AG04449 (cell line): ENCODE measurements at regions not wholly inside any gene's neighbourhood (a gene's known extent, or its start where the extent isn't known, plus 50 kb on each side); places are given as distances from the start of the nearest gene placed in this dataset.

ENCODE experiments used
- CTCF ChIA-PET: fragments of 350-600 bp; formaldehyde crosslinking; extraction: SDS; loops from one replicate; lab custom pipeline; 2021; ENCODE audit warnings: antibody characterized with exemption; lab: Yijun Ruan, JAX
- POLR2A ChIA-PET: fragments of 400-600, 350-600 bp; formaldehyde crosslinking; extraction: SDS; loops from one replicate; lab custom pipeline; 2020; ENCODE audit warnings: antibody characterized with exemption, inconsistent platforms; lab: Yijun Ruan, JAX
- DNase-seq: peaks from one replicate; pipeline ENCODE4 v3.0.0-alpha.2; 2010; ENCODE audit warnings: low read depth, low spot score
- H3K4me3 ChIP-seq: 2 replicates; pipeline ENCODE4 v1.5.1; 2011; ENCODE audit warnings: low read depth, mild to moderate bottlenecking, control low read depth, low read length
- CTCF ChIP-seq: IDR thresholded peaks from one replicate; pipeline ENCODE4 v1.5.1; 2011; ENCODE audit warnings: mild to moderate bottlenecking, moderate library complexity, low read length, control low read depth, inconsistent platforms; ENCODE audit not compliant: insufficient read depth; ENCODE audit errors: missing control alignments

- ChIA-PET CTCF (interaction anchor here (1.2 kb wide), 1 partner anchor 11 kb away, joined by 3 read pairs; no protein-coding TSS in a partner anchor), POLR2A (no interaction called here)
- no peak for DNase-seq
- no peak for TF ChIP-seq CTCF
- H3K4me3 ChIP-seq = no peak overlapping the region
Observed at GRCh38 chr12:116639765-116640164, 80.6 kb downstream of the MAP1LC3B2 start.

- DNase-seq = no peak
- no peak overlapping the region for H3K4me3 ChIP-seq
- POLR2A ChIA-PET = no interaction called here
- TF ChIP-seq CTCF = no peak
- CTCF ChIA-PET = no interaction called here
Observed at GRCh38 chr12:116638376-116638775, 79.2 kb downstream of the MAP1LC3B2 start.

- H3K4me3 ChIP-seq = no peak overlapping the region
- CTCF ChIA-PET = no interaction called here
- POLR2A ChIA-PET = no interaction called here
- TF ChIP-seq CTCF = no peak
- DNase-seq = no peak
Observed at GRCh38 chr12:116637589-116638150, 78.5 kb downstream of the MAP1LC3B2 start.

DNA sequence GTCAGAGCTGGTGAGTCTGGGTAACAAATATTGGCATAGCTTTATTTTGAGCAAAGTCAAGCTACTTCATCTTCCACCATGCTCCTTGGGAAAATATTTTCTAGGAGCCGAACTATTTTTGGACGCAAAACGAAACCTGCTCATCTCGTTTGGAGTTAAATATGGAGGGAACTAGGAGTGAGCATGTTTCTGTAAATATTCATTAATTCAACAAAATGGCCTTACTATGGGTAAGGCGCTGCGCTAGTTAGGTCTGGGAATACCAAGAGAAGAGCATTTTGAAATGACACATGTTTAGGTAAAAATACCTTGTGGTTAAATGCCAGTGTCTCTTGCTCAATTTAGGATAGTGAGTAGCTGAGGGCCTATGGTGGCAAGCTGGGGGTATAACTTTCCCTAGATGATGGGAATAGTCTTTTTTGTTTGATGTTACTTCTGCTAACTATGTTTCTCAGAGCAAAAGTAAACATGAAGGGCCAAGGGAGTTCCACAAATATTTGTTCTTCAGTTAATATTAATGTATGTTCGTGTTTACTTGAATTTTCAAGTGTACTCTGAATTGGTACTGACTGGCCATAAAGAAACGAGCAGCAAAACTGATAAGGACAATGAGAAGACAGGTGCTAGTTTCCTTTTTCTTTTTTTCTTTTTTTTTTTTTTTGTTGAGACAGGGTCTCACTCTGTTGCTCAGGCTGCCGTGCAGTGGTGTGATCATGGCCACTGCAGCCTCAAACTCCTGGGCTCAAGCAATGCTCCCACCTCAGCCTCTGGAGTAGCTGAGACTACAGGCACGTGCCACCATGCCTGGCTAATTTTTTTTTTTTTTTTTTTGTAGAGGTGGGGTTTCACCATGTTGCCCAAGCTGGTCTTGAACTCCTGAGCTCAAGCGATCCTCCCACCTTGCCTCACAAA, 77.7 kb downstream of the MAP1LC3B2 start:
- DNase-seq = no peak
- TF ChIP-seq CTCF = no peak
- ChIA-PET POLR2A (no interaction called here), CTCF (no interaction called here)
- H3K4me3 ChIP-seq = no peak overlapping the region

DNA sequence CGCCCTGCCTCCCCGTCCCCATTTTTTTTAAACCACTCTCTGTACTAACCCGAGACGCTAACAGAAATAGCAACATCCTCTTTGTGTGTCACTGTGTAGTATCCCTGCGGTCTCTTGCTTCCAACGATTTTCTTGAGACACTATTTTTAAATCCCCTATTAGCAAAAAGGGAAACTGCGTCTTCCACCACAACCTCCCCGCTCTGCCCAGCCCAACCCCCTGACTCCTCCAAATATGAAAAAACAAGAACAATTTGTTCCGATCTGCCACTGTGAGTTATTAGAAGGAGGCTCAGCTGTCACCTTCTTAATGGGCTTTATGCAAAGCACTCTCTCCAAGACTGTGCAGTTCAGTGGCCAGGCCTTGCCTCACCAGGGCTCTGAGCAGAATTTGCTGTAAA, 76.3 kb downstream of the MAP1LC3B2 start:
- ChIA-PET CTCF (no interaction called here), POLR2A (no interaction called here)
- H3K4me3 ChIP-seq = no peak overlapping the region
- DNase-seq = no peak
- no peak for TF ChIP-seq CTCF

- no peak for TF ChIP-seq CTCF
- ChIA-PET POLR2A (no interaction called here), CTCF (no interaction called here)
- H3K4me3 ChIP-seq = no peak overlapping the region
- DNase-seq = no peak
Observed at GRCh38 chr12:116633476-116633875, 74.3 kb downstream of the MAP1LC3B2 start.
